Prostate gland (tissue), 2 donors: ENCODE measurements at regions not wholly inside any gene's neighbourhood (a gene's known extent, or its start where the extent isn't known, plus 50 kb on each side); places are given as distances from the start of the nearest gene placed in this dataset.

Source experiments
- DNase-seq: peaks from one replicate; pipeline ENCODE4 v3.0.0-alpha.2; 2019; ENCODE audit warnings: low spot score
- H3K27ac ChIP-seq, 2 donors: fragments of 200-600 bp; sonication (generic); 2 replicates each; pipeline ENCODE4 v1.5.1; 2017 to 2019
- H3K27me3 ChIP-seq: fragments of 200-600 bp; sonication (generic); replicated peaks from 2 replicates; pipeline ENCODE4 v1.5.1; 2019; ENCODE audit not compliant: insufficient read depth
- H3K36me3 ChIP-seq, 2 donors: fragments of 200-600 bp; sonication (generic); 1 replicate in 1 of 2; 2 replicates in 1 of 2; pipeline versions ENCODE4 v1.5.1 to v1.8.1; 2017 to 2019
- H3K4me1 ChIP-seq: fragments of 200-600 bp; sonication (generic); replicated peaks from 2 replicates; pipeline ENCODE4 v1.5.1; 2019
- H3K4me3 ChIP-seq, 2 donors: fragments of 200-600 bp; sonication (generic); 2 replicates each; pipeline ENCODE4 v1.5.1; 2017 to 2019
- H3K9me3 ChIP-seq: fragments of 200-600 bp; sonication (generic); 2 replicates; pipeline ENCODE4 v1.5.1; 2017
- POLR2A ChIP-seq: fragments of 450-650 bp; IDR thresholded peaks from one replicate; pipeline ENCODE4 v1.6.1; 2016; ENCODE audit warnings: antibody characterized with exemption, mild to moderate bottlenecking
- POLR2AphosphoS5 ChIP-seq: sonication (generic); formaldehyde crosslinking; IDR thresholded peaks from one replicate; pipeline ENCODE4 v1.6.1; 2017; ENCODE audit warnings: antibody characterized with exemption
- WGBS: methylation state at CpG from one replicate; pipeline ENCODE4 v1.1.5; 2018; 5-methylcytosine and 5-hydroxymethylcytosine counted together
- intact Hi-C: fragments of 100-400 bp; cut with DNase I; formaldehyde crosslinking; loops from one replicate; pipeline ENCODE4 v1.14.2; 2022
- TF ChIP-seq, protein P1 (sequence below), 4 experiments: fragments of 200-600 bp in 2 of 4; fragments of 450-650 bp in 2 of 4; sonication (generic) in 2 of 4; IDR thresholded peaks; 1 replicate in 3 of 4; 2 replicates in 1 of 4; pipeline ENCODE4 v1.5.1; 2016 to 2019; ENCODE audit warnings: antibody characterized with exemption in 4 of 4, mild to moderate bottlenecking in 2 of 4, moderate library complexity in 2 of 4

DNA sequence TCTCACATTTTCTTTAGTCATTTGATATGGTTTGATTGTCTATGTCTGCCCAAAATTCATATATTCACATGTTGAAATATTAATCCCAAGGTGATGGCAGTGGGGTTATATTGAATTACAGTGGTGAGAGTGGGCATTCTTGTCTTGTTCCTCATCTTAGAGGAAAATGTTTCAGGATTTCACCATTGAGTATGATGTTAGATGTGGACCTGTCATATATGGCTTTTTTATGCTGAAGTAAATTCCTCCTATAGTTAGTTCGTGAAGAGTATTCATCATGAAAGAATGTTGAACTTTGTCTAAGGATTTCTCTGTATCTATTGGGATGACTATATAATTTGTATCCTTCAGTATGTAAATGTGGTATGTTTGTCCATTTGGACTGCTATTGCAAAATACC lies 512.3 kb upstream of the EPHA5 start:
- DNase-seq, result no peak
- Histone ChIP-seq H3K9me3 (no peaks in the 10 kb centered on the region), H3K4me1 (no peaks in the 10 kb centered on the region), H3K27me3 (no peaks in the 10 kb centered on the region), H3K36me3 (no peaks in the 10 kb centered on the region), H3K4me3 (no peak overlapping the region), H3K27ac (no peak overlapping the region)
- TF ChIP-seq POLR2A (no peak), POLR2AphosphoS5 (no peak)
- TF ChIP-seq, protein P1, sequence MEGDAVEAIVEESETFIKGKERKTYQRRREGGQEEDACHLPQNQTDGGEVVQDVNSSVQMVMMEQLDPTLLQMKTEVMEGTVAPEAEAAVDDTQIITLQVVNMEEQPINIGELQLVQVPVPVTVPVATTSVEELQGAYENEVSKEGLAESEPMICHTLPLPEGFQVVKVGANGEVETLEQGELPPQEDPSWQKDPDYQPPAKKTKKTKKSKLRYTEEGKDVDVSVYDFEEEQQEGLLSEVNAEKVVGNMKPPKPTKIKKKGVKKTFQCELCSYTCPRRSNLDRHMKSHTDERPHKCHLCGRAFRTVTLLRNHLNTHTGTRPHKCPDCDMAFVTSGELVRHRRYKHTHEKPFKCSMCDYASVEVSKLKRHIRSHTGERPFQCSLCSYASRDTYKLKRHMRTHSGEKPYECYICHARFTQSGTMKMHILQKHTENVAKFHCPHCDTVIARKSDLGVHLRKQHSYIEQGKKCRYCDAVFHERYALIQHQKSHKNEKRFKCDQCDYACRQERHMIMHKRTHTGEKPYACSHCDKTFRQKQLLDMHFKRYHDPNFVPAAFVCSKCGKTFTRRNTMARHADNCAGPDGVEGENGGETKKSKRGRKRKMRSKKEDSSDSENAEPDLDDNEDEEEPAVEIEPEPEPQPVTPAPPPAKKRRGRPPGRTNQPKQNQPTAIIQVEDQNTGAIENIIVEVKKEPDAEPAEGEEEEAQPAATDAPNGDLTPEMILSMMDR (IDR thresholded peaks at IDR 0.05), result no peak
- 85% methylated on average over 1 of the region's 1 CpG for WGBS
- intact Hi-C loops, result no loop called here

DNA sequence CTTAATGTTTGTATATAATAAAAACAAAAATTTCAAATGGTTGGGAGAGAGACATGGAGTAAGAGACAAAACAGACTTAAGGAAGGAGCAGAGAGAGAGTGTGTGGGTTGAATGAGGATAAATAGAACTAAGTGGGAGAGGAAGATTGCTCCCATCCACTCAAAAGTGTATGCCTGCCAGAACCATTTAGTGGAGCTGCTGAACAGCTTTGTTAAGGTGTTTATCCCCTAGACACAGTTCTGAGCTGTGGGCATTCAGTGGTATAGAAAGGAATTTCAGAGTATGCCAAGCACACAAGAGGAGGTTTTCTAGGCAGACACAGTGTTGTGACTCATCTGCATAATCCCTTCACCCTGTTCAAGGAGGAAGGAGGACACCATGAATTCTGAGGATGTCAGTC lies 508.6 kb upstream of the EPHA5 start:
- intact Hi-C loops, result no loop called here
- Histone ChIP-seq H3K9me3 (no peaks in the 10 kb centered on the region), H3K27ac (no peak overlapping the region), H3K36me3 (no peaks in the 10 kb centered on the region), H3K27me3 (no peaks in the 10 kb centered on the region), H3K4me1 (no peaks in the 10 kb centered on the region), H3K4me3 (no peak overlapping the region)
- TF ChIP-seq POLR2A, result no peak
- TF ChIP-seq POLR2AphosphoS5, result no peak
- TF ChIP-seq, protein P1 (IDR thresholded peaks at IDR 0.05), result no peak
- DNase-seq, result no peak

DNA sequence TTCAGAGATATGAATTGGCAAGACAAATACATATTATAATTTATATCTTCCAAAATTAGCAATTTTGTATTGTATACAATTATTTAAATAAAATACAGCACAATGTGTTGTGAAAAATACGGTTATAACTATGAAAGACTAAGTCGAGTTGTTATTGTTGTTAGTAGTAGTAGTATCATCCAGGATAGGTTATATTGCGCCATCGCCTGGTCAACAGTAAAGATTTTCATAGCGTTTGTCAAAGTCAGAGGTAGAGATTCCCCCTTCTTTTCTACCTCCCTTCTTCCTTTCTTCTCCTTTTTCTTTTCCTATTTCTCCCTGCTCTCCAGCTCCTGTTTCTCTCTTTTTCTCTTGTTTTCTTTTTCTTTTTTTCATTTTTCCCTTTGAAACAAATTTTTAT lies 499.1 kb upstream of the EPHA5 start:
- Histone ChIP-seq H3K27me3 (no peaks in the 10 kb centered on the region), H3K4me1 (no peaks in the 10 kb centered on the region), H3K9me3 (no peaks in the 10 kb centered on the region), H3K27ac (no peak overlapping the region), H3K4me3 (no peak overlapping the region), H3K36me3 (no peaks in the 10 kb centered on the region)
- intact Hi-C loops, result no loop called here
- 31% methylated on average over 5 of the region's 5 CpGs for WGBS
- TF ChIP-seq POLR2A, result no peak
- no peak for TF ChIP-seq POLR2AphosphoS5
- TF ChIP-seq, protein P1 (IDR thresholded peaks at IDR 0.05), result no peak
- DNase-seq, result no peak

DNA sequence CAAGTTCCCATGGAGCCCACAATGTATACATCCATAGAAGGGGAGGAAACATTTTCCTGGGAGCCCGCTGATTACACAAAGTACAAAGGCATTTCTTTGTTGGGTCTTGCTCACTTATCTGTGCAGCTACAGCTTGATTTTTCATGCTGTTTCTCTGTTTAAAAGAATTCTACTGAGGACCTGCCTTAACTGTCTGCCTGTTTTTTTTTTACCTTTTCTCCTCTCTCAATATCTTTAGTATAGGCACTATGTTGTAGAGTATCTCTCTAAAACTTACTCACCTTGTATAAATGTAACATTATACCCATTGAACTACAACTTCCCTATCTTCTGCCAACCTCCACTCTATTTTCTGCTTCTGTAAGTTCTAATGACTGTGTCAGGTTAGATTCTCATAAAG lies 494.6 kb upstream of the EPHA5 start:
- H3K27ac ChIP-seq, result no peak overlapping the region
- H3K4me3 ChIP-seq, result no peak overlapping the region
- WGBS, result 86% methylated on average over 1 of the region's 1 CpG
- no peak for TF ChIP-seq POLR2AphosphoS5
- TF ChIP-seq, protein P1 (IDR thresholded peaks at IDR 0.05), result no peak
- TF ChIP-seq POLR2A, result no peak
- no peaks in the 10 kb centered on the region for H3K27me3 ChIP-seq
- H3K9me3 ChIP-seq, result no peaks in the 10 kb centered on the region
- H3K4me1 ChIP-seq, result no peaks in the 10 kb centered on the region
- intact Hi-C loops, result no loop called here
- DNase-seq, result no peak
- no peaks in the 10 kb centered on the region for H3K36me3 ChIP-seq

DNA sequence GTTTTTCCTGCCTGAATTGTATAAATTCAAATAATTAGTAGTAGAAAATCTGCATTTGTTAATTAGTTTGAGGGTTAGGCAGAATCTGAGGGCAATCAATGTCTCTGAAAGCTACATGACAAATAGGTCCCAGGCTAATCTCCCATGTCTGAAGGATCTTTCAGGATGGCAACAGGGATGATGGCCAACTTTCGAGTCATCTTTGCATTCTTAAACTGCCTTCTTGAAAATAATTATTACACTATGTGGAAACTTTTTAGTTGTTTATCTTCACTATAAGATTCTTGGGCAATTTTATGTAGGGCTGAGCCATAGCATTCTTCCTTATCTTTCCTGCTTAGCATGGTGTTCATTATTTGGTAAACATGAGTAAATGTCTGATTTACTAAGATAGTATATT lies 490.3 kb upstream of the EPHA5 start:
- intact Hi-C loops, result no loop called here
- H3K9me3 ChIP-seq, result no peaks in the 10 kb centered on the region
- no peak overlapping the region for H3K27ac ChIP-seq
- no peak overlapping the region for H3K4me3 ChIP-seq
- 81% methylated on average over 1 of the region's 1 CpG for WGBS
- no peaks in the 10 kb centered on the region for H3K4me1 ChIP-seq
- TF ChIP-seq POLR2AphosphoS5 (no peak), POLR2A (no peak)
- TF ChIP-seq, protein P1 (IDR thresholded peaks at IDR 0.05), result no peak
- no peaks in the 10 kb centered on the region for H3K27me3 ChIP-seq
- no peak for DNase-seq
- H3K36me3 ChIP-seq, result no peaks in the 10 kb centered on the region
